HEK293 (cell line): ENCODE measurements at regions not wholly inside any gene's neighbourhood (a gene's known extent, or its start where the extent isn't known, plus 50 kb on each side); places are given as distances from the start of the nearest gene placed in this dataset.

Source experiments
- CTCF ChIP-seq: fragments of 450-650 bp; formaldehyde crosslinking; IDR thresholded peaks from 2 replicates; pipeline ENCODE4 v1.5.1; 2016; ENCODE audit warnings: missing biosample characterization, missing genetic modification characterization
- ZNF514 ChIP-seq: fragments of 450-650 bp; formaldehyde crosslinking; IDR thresholded peaks from 2 replicates; pipeline ENCODE4 v1.5.1; 2016; ENCODE audit warnings: missing biosample characterization, missing genetic modification characterization
- ZNF776 ChIP-seq: fragments of 450-650 bp; formaldehyde crosslinking; IDR thresholded peaks from 2 replicates; pipeline ENCODE4 v1.5.0; 2017; ENCODE audit warnings: missing biosample characterization, missing genetic modification characterization, borderline replicate concordance

GRCh38 chr21:31571879-31572278 is 87.6 kb upstream of the SOD1 start:
- TF ChIP-seq CTCF = no peak
- no peak for TF ChIP-seq ZNF514 (tag by site-specific recombination)
- TF ChIP-seq ZNF776 (tag by site-specific recombination) = no peak
